Stimulated activated CD8-positive, alpha-beta memory T cell treated with anti-CD3 and anti-CD28 coated beads, Interleukin-4, amount 100 ng/mL, for 24 hours (primary cell): ENCODE measurements at regions not wholly inside any gene's neighbourhood (a gene's known extent, or its start where the extent isn't known, plus 50 kb on each side); places are given as distances from the start of the nearest gene placed in this dataset.

ENCODE experiments used
- DNase-seq: peaks from one replicate; pipeline ENCODE4 v3.0.0-alpha.2; 2020; ENCODE audit warnings: low read depth

DNA sequence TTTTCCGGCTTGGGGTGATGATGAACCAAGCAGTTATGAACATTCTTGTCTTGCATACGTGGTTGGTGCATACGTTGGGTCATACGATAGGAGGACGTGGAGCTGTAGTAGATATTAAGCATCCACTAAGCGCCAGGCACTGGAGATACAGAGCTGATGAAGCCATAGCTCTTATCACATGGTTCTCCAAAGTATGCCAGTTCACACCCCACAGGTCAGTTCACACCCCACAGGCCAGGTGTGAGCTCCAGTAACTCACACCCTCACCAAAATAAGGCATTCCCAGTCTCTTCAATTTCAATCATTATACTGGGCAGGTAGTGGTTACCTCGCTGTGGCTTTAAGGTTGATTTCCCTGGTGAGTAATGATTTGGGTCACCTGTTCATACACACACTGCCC lies 335.5 kb downstream of the FOXL1 start:
- DNase-seq, result no peak

- no peak for DNase-seq
Observed at GRCh38 chr16:86914876-86915717, 336.7 kb downstream of the FOXL1 start.

- no peak for DNase-seq
Observed at GRCh38 chr16:86917471-86918365, 339.4 kb downstream of the FOXL1 start.

DNA sequence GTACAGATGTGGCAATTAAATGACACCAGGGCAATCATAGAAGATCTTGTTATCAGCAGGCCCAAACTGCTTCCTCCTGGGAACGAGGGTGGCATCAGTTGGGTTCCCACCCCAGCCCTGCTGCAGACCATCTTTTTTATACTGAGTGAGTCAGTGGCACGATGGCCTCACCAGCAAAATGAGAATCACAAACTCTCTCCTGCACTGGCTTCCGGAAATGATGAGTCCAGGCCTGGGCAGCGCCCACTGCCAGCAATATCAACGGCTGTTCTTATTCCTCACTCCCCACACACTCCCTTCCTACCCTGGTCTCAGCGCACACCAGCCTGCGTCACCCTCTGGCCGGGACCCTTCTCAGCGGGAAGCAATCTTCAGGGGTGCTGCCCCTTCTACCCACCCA lies 340.3 kb downstream of the FOXL1 start:
- no peak for DNase-seq

GRCh38 chr16:86919078-86919477 lies 340.7 kb downstream of the FOXL1 start:
- DNase-seq, result no peak

DNA sequence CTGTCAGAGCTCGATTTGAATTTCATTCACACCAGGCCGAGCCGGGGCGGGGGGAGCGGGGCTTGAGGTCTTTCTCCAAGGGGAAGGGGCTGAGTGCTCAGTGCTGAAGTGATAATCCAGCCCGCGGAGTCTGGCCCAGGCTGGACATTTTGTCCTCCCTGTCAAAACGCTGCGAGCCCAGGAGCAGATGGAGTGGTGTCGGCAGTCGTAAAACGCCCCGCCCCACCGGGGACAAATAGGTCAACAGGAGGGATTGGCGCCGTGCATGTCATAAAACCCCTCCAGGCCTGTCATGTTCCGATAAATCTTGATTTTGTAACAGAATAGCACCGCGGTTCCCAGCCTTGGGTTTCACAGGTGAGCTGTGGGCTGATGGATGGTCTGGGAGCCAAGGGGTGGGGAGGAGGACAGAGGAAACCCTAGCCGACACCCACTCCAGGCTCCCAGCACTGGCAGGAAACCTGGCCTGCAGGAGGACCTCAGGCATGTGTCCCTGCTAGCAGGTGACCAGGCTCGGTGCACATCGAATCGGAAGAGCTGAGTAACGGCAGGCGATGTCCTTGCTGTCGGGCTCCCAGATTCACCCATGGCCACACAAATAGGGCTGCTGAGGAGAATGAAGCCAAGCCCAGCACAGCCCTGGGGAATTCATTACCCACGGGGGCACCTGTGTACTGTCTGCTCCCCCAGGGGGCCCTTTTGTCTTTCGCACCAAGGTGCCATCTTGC lies 341.4 kb downstream of the FOXL1 start:
- DNase-seq, result no peak

- DNase-seq, result no peak
Observed at GRCh38 chr16:86921289-86921688, 342.9 kb downstream of the FOXL1 start.

- DNase-seq, result no peak
Observed at GRCh38 chr16:86922311-86922710, 344.0 kb downstream of the FOXL1 start.

GRCh38 chr16:86923656-86924055 lies 345.3 kb downstream of the FOXL1 start:
- no peak for DNase-seq

DNA sequence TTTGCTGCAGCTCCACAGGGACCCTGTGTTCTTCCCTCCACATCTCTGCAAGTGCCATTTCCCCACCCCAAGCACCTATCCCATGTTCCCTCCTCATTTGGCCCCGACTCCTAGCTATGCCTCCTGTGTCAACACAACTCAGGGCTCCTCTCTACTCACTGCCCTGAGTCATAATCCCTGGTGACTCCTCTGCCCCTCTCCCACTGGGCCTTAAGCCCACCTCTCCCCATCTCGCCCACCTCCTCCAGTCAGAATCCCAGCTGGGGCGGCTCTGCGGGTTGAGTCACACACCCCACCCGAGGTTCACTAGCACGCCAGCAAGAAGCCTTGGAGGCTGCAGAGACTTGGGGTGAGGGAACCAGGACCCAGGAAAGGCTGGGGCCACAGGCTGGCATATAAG lies 346.2 kb downstream of the FOXL1 start:
- DNase-seq, result no peak

GRCh38 chr16:86925067-86925791 lies 346.9 kb downstream of the FOXL1 start:
- DNase-seq, result no peak

DNA sequence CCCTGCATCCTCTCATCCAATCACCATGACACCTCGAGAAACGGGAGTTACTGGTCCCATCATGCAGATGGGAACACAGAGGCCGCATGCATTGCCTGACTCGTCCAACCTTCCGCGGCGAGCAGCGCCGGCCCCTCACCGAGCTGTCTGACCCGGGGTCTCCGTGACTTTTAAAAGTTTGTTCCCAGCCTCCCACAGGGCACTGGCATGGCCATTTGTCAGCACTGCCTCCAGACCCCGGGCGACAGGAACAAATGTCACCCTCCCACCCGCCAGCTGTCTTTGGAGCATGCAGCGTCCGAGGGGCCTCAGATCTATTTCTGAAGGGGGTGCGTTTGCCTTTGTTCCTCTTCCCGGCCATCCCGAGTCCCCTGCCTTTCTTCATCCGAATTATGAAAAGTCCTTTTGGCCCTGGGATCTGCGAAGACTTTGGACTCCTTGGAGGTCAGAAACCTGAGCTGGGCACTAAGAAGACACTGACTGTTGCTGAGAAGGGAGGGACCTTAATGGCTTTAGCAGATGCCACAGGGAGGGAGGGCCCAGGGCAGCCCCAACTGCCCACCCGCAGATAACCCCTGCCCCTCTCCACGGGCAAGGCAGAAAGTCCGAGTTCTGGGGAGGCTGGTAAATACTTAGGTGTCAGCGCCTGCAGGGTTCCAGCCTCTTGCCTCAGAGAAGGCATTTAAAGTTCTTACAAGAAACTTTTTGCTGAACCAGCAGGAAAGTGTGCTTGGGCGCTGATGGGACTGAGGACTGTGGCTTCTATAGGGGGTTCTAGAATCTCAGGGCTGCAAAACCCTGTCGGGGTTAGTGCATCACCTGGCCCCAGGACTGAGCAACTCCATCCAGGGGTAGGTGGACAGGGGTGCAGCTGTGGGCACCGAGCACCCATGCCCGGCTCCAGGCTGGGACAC lies 348.1 kb downstream of the FOXL1 start:
- no peak for DNase-seq

DNA sequence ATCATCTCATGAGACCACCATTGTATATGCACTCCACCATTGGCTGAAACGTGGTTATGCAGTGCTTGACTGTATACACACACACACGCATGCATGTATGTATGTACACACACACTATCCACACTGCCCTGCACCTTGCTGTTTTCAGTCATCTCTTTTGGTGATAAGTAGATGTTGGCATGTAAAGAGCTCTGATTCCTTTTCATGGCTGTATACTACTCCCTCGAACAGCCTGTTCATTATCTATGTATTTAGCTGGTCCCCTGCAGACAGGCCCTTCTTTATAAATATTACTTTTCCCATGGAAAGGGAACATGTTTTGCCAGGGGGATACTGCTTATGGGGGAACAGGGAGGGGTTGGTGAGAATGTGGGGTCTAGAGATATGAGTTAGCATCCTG lies 349.4 kb downstream of the FOXL1 start:
- DNase-seq, result no peak

DNA sequence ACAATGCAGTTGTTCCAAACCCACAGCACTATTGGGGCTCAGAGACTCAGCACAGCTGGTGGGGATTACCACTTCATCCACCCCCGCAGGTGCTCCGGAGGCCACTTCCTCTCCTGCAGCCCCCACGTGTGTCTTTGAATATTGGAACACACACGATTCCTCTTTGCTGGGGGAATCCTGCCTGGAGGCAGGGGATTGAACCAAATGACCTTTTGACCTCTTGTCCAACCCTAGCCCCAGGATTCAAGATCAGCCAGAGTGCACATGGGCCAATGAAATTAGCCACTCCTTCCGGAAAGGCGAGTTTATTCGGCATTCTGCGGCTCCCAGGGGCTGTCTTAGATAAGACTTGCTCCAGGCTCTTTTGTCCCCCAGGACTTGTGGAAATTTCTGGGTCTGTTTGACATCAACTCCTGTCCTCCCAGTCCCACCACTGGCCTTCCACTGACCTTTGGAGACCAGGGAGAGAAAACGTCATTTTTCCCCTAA lies 350.2 kb downstream of the FOXL1 start:
- DNase-seq, result no peak

GRCh38 chr16:86929057-86929871 lies 350.9 kb downstream of the FOXL1 start:
- DNase-seq, result no peak

- DNase-seq, result no peak
Observed at GRCh38 chr16:86930001-86930400, 351.7 kb downstream of the FOXL1 start.

- no peak for DNase-seq
Observed at GRCh38 chr16:86930663-86931373, 352.5 kb downstream of the FOXL1 start.

DNA sequence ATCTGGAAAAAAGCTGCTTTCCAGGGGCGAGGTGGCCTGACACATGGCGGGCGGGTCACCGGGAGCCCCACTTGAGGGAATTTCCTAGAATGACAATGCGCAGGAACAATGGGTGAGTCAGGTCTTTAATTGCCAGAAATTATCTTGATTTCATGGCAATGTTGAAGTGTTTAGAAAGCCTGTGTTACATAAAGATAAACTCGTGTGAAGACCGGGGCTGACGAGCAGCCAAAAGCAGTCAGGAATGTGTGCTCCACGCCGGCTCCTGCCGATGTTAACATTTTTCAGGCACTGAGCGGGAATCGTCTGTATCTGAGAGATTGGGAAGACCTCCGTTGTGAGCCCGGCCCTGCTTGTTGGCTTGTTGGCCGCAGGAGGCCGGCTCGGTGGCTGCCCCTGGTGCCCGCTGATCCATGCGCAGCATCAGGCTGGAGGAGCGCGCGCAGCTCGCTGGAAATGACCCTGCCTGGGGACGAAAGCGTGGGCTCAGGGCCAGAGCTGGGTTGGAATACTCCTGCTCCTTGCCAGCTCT lies 353.1 kb downstream of the FOXL1 start:
- no peak for DNase-seq
